Uterus (tissue), 2 donors: ENCODE measurements at regions not wholly inside any gene's neighbourhood (a gene's known extent, or its start where the extent isn't known, plus 50 kb on each side); places are given as distances from the start of the nearest gene placed in this dataset.

ENCODE experiments used
- CTCF ChIP-seq, 4 experiments: fragments of 200-600 bp in 2 of 4; fragments of 450-650 bp in 2 of 4; sonication (generic) in 2 of 4; IDR thresholded peaks; one replicate each; pipeline ENCODE4 v1.5.1; 2016 to 2019; ENCODE audit warnings: antibody characterized with exemption in 4 of 4, mild to moderate bottlenecking in 2 of 4, moderate library complexity in 1 of 4
- POLR2A ChIP-seq, 2 donors: fragments of 450-650 bp; IDR thresholded peaks; one replicate each; pipeline ENCODE4 v1.6.1; 2016; ENCODE audit warnings: antibody characterized with exemption in 2 of 2, mild to moderate bottlenecking in 1 of 2, moderate library complexity in 1 of 2

- no peak for TF ChIP-seq CTCF (IDR thresholded peaks at IDR 0.05)
- no peak for TF ChIP-seq POLR2A (IDR thresholded peaks at IDR 0.05)
These were observed 60.5 kb upstream of the TMEM132D start for GRCh38 chr12:129964300-129964699.
